Activated CD4-positive, CD25-positive, alpha-beta regulatory T cell (primary cell): ENCODE measurements at regions not wholly inside any gene's neighbourhood (a gene's known extent, or its start where the extent isn't known, plus 50 kb on each side); places are given as distances from the start of the nearest gene placed in this dataset.
"Not testable (repeated sequence)": the region's sequence is repeated elsewhere in the genome, so short reads cannot be mapped to it uniquely, and the experiment has no call there.

Experiments used
- DNase-seq, 4 experiments: peaks; one replicate each; lab custom pipeline; 2025; lab: John Stamatoyannopoulos, UW

DNA sequence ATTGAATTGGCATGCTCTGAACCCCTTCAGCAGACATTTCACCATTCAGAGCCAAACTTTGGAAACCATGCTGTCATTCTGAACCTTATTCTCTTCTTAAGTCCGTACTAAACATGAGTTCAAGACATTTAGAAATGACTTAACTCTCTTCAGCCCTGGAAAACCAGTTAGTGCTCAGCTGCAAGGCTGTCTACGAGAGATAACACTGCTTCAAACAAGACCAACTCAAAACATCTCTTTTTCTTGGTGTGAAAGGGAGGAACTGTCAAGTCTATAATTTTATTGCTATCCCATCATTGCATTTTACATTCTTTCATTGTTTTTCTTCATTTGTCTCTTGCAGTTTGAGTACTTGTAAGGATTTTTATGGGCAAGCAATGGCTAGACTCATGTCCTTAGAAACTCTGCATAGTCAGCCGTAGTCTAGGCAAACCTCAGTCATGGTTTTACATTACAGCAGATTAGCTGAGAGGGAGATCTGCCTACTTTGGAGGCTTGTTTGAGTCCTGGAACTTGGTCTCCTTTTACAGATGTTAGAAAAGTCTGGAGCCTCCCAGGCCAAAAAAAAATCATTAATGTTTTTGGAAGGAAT is 120.6 kb upstream of the JADE1 start:
- DNase-seq, result no peak

DNA sequence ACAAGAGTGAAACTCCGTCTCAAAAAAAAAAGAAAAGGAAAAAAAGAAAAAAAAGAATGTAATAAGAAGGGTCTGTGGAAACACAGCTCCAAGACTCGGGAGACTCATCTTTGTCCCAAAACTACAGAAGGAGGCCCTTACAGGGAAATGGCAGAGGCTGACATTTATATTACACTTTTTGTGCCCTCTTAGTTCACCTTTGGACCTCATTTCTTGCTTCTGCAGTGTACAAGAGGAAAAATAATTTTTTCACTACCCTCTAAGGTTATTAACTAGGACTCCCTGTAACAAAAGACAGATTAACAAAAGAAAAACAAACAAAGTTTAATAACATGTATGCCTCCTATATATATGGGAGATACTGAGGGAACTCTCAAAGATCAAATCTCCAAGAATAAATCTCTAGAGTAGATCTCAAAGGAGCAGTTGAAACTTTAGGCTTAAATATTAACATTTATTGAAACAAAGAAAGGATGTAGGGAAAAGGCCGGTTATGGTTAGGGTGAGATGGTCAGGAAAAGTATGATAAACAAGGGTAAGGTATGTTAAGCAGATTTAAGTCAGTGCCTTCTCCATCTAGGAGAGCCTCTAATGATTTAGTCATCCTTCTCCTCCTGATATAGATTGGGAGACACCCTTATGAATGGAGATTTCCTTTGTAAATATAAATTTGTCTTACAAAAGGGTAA is 121.3 kb upstream of the JADE1 start:
- DNase-seq, result no peak

DNA sequence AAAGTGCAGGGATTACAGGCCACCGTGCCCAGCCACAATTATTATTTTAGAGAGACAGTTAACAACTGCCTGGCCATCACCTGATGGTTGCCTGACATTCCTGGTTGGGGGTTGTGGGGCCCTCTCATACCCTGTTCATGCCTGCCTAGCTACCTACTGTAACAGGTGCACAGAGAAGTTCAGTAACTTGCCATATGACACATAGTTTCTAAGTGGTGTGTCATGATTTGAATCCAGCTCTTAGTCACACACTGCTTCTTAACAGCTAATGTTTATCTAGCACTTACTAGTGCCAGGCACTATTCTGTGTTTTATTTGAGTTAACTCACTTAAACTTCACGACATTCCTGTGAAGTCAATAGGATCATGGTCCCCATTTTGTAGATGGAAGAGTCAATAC is 122.7 kb upstream of the JADE1 start:
- DNase-seq, result no peak

DNA sequence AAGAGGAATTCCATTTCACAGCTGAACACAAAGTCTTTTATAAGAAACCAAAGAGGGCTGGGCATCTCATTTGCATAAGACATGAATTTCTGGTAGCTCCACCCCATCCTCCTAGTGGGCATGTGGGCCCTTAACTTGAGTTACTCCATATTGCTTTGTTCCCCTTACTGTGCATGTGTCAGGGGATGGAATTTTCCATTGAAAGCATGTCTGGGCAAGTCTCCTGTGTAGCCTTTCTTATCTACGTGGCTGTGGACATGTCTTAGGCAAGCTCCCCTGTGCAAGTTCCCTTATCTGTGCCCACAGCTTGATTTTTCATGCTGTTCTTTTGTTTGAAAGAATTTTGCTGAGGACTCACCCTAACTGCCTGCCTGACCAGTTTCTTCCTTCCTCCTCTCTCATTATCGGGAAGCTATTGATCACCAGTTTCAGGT is 123.5 kb upstream of the JADE1 start:
- no peak for DNase-seq

DNA sequence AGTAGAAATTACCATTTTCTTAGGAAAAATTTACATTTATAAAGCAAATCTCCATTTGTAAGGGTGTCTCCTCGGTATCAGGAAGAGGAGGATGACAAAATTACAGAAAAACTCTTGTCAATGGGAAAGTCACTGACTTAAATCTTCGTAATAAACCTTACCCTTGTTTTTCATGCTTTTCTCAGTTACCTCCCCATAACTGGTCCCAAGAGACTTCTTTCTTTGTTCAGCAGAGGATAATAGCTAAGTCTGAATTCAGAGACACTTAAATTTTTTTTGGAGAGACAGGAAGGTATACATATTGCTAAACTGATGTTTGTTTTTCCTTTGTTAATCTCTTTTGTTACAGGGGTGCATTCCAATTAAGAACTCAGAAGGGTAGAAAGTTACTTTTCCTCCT is 125.5 kb upstream of the JADE1 start:
- DNase-seq, result no peak

DNA sequence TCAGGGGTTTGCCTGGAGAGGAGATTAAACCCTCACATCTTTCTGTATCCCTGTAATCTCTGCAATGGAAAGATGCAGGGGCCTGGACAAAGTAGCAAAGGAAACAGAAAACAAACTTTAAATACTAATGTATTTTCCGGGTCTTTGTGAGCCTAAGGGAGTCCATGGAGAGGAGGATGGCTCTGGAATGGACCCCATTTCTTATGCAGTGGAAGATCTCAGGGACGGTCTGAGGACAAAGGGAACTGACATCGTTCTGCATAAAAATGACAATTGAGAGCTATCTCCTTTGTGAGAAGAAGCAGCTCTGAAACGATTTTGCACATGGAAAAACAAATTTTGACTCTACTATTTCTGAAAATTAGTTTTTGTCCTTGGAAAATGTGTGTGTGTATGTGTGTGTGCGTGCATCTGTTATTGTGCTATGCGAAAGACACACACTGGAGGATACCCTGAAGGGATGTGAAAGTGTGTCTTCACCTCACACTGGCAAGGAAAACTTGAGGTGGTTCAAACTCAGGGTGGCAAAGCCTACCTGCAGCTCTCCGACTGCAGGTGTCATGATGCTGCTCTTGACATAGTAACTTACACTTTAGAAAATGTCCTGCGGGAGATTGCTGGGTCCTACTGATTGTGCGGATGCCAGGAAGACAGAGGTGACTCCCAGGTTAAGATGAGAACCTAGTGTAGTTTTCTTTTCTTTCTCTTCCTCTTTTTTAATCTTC is 126.4 kb upstream of the JADE1 start:
- DNase-seq, result no peak

DNA sequence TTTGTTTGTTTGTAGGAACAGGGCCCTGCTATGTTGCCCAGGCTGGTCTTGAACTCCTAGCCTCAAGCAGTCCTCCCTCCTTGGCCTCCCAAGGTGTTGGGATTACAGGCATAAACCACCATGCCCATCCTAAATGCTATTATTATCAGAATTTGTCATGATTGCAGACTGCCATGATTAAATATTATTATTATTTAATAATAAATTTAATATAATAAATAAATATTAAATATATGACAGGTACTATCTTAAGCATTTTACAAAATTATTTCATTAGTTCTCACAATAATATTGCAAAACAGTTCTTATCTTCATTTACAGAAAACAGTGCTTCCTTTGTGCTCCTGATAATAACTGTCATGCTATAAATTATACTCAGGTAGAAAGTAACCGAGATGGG is 133.4 kb upstream of the JADE1 start:
- DNase-seq, result no peak

DNA sequence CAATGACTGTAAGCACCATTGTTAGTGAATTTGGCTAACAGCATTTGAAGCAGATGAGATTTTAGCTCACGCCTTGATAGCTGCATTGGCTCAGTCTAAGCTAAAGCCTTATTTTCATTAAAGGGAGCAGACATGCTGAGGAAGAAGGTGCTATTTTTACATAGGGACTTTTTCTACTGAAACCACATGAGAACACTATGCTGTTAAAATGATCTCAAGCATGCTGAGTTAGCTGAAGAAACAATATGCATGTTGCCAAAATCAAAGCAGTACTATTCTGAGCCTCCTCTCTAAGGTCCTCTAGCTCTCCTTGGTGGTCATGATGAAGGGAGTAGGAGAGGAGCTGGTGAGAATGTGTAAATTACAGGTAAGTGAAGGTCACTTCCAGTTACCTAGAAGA is 134.4 kb upstream of the JADE1 start:
- DNase-seq, result no peak

DNA sequence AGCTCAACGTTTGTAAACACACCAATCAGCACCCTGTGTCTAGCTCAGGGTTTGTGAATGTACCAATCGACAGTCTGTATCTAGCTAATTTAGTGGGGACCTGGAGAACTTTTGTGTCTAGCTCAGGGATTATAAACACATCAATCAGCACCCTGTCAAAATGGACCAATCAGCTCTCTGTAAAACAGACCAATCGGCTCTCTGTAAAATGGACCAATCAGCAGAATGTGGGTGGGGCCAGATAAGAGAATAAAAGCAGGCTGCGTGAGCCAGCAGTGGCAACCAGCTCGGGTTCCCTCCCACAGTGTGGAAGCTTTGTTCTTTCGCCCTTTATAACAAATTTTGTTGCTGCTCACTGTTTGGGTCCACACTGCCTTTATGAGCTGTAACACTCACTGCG is 136.3 kb upstream of the JADE1 start:
- DNase-seq, result not testable (repeated sequence)

DNA sequence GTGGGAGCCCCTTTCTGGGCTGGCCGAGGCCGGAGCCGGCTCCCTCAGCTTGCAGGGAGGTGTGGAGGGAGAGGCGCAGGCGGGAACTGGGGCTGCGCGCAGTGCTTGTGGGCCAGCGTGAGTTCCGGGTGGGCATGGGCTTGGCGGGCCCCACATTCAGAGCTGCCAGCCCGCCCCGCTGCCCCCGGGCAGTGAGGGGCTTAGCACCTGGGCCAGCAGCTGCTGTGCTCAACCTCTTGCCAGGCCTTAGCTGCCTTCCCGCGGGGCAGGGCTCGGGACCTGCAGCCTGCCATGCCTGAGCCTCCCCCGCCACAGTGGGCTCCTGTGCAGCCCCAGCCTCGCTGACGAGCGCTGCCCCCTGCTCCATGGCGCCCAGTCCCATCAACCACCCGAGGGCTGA is 136.9 kb upstream of the JADE1 start:
- not testable (repeated sequence) for DNase-seq

DNA sequence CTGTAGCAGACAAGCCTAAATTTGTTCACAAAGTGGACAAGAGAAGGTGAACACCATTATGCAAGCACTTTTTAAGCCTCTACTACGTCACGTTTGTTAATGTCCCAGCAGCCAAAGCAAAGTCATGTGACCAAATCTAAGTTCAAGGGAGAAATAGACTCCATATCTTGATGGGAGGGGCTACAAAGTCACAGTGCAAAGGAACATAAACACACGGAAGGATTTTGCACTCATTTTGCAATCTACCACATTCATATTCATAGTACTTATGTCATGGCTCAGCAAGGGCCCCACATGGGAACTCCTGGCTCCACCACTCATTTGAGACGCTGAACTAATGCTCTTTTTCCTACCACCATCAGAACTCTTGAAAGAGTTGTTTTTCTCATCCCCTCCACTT is 139.0 kb upstream of the JADE1 start:
- no peak for DNase-seq

DNA sequence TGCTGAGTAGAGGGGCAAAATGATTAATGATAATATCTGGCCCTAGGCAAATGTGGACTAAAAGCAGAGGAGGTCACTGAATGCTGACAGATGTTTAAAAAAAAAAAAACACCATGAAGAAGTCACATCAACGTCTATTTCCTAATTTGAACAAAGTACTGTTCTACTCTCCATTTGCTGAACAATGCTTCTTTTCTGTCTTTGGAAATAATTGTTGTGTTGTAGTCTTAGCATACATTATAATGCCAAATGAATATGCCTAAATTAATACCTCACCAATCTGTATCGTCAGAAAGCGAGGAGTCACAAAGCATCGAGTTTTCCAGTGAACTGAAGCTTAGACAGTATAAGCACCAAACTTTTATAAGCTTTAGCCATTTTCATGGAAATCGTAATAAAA is 140.9 kb upstream of the JADE1 start:
- no peak for DNase-seq

DNA sequence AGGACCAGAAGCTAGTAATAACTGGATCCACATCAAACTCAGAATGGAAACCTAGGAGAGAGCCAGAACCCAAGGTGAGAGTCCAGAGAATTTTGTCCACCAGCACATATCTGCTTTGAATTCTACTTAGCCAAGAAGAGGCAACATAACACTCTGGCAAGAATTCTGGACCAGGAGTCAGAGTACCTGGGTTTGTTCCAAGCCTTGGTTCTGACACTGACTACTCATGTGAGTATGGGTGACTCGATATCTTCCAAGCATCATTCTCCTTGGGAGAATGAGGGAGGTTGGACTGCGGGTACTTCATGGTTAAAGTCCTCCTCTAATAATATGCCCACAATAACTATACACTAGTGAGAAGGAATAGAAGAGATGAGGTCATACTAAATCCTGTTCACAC is 144.0 kb upstream of the JADE1 start:
- DNase-seq, result no peak

DNA sequence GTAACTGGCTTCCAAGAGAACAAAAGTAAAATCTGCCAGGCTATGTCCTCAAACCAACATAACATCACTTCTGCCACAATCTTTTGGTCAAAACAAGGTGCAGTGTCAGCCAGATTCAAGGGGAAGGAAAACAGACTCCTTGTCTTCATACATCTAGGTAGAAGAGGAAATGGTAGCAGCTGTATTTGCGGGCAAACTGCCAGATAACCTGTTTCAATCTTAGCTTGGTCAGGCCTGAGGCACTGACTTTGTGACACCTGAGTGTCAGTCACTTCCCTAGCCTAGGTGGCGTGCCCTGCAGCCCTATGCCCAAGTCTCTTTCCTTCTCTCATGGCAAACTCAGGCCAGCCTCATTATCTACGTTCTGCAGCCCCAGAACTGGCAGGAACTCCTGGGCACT is 146.2 kb upstream of the JADE1 start:
- no peak for DNase-seq

DNA sequence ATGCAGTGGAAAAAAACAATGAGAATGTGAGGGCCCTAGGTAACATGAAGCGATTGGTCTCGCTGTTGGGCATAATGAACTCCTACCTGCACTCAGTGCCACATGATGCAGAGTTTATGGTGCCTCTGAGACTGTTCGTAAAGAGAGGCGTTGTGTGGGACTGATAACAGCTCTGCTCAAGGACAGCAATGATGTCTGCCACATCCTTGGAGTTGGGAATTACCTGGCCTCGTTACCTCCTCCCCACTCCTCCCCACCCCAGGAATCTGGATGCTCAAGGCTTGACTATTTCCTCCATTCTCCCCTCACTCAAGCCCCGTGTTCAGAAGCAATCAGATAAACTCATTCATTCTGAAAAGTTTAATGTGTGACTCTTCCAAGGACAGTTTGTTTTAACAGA is 148.0 kb upstream of the JADE1 start:
- no peak for DNase-seq

DNA sequence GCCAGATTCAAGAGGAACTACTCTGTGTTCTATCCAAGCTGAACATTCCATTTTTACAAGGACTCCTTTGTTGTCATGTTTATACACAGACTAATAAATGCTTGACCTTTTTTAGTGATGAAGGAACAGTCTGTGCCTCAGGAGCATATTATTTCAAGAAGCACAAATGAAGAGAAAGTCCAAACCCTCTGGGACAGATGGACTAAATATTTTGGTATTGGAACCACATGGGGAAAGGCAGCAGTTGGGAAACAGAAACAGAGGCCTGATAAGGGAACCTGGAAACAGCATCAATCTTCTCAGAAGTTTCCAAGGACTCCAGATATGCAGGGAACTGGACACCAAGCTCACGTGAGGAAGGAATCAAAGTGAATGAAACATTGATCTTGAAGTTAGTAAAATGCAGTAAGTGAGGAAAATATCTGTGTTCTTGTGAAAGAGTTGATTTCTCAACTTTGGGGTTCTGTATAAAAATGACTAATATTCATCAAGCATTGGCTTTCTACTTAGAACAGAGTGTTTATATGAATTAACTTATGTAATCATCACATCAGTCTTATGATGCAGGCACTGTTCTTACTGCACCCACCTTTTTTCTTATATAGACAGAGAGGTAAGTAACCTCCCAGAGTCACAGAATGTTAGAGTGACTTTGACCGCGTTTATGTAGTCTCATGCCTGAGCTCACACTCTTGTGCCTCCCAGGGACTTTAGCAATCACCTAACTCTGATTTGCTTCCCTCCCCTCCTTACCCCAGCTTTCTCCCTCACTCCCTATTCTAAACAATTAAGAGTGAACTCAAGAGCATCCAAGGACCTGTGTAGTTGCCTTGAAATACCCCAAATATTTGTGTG is 148.9 kb upstream of the JADE1 start:
- DNase-seq, result no peak

DNA sequence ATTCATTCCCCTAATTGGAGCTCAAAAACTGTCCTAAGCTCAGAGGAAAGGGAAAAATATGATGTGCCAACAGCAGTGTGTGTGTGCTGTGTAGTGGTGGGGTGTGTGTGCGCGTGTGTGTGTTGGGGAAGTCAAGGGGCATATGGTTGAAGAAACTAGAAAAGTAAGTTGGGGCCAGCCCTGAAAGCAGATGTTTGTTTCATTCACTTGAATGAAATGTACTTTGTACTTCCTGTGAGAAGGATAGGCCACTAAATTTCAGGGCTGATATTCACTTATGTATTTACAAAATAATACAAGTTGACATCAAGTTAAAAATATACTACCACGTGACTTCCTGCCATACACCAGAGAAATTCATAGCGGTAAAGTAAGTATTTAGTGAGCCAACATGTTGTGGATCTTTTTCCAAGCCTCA is 151.3 kb upstream of the JADE1 start:
- no peak for DNase-seq

DNA sequence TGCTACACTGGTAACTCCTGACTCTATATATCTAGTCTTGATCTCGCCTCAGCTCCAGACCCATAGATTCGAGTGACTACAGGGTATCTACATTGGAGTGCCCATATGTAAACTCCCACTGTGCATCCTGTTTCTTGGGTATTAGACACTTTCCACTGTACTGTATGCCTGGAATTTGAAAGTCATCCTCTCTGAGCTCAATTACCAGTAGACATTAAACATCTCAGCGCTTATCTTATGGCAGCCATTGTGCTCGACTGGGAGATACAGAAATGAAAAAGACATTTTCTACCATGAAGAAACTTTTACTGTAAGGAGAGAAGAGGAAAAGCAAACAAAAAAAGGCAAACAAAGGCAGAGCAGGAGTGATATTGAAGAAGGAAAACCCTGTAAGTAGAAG is 151.9 kb upstream of the JADE1 start:
- no peak for DNase-seq

DNA sequence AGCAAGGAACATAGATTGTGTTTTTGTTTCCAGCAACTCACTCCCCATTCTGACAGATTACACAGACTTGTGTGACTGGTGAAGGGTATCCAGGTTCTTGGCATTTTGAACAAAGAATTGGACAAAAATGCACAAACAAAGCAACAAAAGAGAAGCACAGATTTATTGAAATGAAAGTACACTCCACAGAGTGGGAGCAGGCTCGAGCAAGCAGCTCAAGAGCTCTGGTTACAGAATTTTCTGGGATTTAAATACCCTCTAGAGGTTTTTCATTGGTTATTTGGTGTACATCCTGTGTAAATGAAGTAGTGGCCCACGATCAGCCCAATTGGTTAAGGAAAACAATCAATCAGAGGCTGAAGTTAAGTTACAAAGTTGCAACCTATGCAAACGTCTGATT is 155.0 kb upstream of the JADE1 start:
- DNase-seq, result no peak

DNA sequence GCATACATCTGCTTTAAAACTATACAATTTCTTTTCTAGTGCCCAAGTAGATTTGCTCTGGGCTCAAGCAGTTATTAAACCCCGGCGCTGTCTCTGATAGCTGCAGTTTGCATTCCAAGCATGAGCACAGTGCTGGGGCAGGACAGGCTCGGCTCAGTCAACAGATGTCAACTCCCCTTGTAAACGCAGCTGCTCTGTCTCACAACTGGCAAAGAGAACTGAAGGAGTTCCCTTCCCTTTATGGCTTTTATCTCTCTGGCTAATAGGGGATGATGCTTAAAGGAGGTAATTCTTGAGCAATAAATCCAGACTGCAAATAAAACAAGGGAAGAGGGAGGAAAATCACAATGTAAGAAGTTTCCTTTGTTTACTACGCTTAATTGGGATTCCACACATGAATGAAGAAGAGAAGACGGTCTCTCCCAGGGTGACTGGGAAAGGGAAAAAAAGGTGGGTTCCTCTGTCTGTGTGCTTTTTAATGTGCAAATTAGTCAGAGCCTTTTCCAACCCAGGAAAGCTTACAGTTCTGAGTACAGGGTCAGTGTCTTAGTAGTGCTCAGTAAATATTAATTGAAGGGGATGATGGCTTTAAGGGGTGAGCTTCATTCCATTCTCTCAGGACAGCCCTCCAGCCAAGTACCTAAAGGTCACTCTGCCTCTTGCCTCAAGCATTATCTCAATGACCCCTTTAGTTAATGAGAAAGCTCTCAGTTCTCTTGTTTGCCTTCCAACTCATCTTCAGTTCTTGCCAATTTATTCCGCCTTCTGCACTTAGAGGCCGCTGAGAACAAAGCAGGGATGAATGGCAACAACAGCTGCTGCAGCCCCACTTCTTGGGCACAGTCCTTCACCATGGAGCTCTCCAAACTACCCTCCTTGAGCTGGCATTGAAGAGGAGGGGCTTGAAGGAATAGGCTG is 155.7 kb upstream of the JADE1 start:
- DNase-seq, result no peak

DNA sequence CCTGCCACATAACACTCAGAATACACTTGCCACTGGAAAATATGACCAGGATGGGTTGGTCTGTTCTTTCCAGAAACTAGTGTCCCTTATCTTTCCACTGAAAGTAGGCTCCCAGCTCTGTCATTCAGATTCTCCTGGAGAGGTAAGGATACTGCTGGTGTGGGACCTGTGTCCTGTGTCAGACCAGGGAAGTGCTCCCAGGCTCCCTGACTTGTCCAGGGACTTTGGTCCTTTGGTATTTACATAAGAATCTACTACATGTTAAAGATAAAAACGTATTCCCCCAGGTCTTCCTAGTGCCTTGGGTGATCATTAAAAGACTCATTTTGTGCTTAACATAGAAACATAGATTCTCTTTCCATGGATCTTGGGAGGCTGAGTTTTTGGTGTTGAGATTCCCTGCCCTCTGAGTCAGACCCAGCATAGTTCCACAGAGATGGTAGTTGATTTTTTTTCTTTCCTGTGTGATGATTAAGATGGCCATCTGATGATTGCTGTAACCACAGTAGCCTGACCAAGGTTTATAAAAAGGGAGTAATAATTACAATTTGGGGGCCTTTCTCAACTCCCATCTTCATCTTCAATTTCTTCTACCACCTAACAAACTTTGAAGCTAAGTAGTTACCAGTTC is 159.8 kb upstream of the JADE1 start:
- DNase-seq, result no peak
